ENCODE measurements at regions not wholly inside any gene's neighbourhood (a gene's known extent, or its start where the extent isn't known, plus 50 kb on each side); places are given as distances from the start of the nearest gene placed in this dataset.

GRCh38 chr2:4507661-4508060, 804.3 kb downstream of the DCDC2C start:
- no peak for DNase-seq (ENCODE audit: low read depth)
- TF ChIP-seq CTCF (IDR thresholded peaks at IDR 0.05; ENCODE audit: insufficient read depth, low read depth, low read length): no peak
- no peaks in the 10 kb centered on the region for H3K27me3 ChIP-seq (ENCODE audit: control insufficient read depth, insufficient read depth, low read length)
- H3K4me3 ChIP-seq (ENCODE audit: low read depth, low read length): no peak overlapping the region
- ChIA-PET POLR2A (no interaction called here), CTCF (no interaction called here)
- H3K36me3 ChIP-seq (ENCODE audit: control insufficient read depth, insufficient read depth, low read length): no peaks in the 10 kb centered on the region

- CTCF ChIA-PET: interaction anchor here (0.6 to 1.0 kb wide), 2 partner anchors 10 to 25 kb away, joined by 3 to 4 read pairs; no protein-coding TSS in a partner anchor
- Histone ChIP-seq H3K36me3 (ENCODE audit: control insufficient read depth, insufficient read depth, low read length) (no peaks in the 10 kb centered on the region), H3K27me3 (ENCODE audit: control insufficient read depth, insufficient read depth, low read length) (no peaks in the 10 kb centered on the region), H3K4me3 (ENCODE audit: low read depth, low read length) (no peak overlapping the region)
- no peak for TF ChIP-seq CTCF (IDR thresholded peaks at IDR 0.05; ENCODE audit: insufficient read depth, low read depth, low read length)
- DNase-seq (ENCODE audit: low read depth): no peak
- POLR2A ChIA-PET: no interaction called here
These were observed 812.7 kb downstream of the DCDC2C start for GRCh38 chr2:4515871-4516761.

GRCh38 chr2:4518596-4518995, 815.2 kb downstream of the DCDC2C start:
- ChIA-PET POLR2A (no interaction called here), CTCF (no interaction called here)
- no peak for TF ChIP-seq CTCF (IDR thresholded peaks at IDR 0.05; ENCODE audit: insufficient read depth, low read depth, low read length)
- DNase-seq (ENCODE audit: low read depth): no peak
- no peaks in the 10 kb centered on the region for H3K36me3 ChIP-seq (ENCODE audit: control insufficient read depth, insufficient read depth, low read length)
- no peaks in the 10 kb centered on the region for H3K27me3 ChIP-seq (ENCODE audit: control insufficient read depth, insufficient read depth, low read length)
- no peak overlapping the region for H3K4me3 ChIP-seq (ENCODE audit: low read depth, low read length)

- Histone ChIP-seq H3K36me3 (ENCODE audit: control insufficient read depth, insufficient read depth, low read length) (no peaks in the 10 kb centered on the region), H3K4me3 (ENCODE audit: low read depth, low read length) (no peak overlapping the region), H3K27me3 (ENCODE audit: control insufficient read depth, insufficient read depth, low read length) (no peaks in the 10 kb centered on the region)
- no peak for DNase-seq (ENCODE audit: low read depth)
- ChIA-PET POLR2A (no interaction called here), CTCF (no interaction called here)
- TF ChIP-seq CTCF (IDR thresholded peaks at IDR 0.05; ENCODE audit: insufficient read depth, low read depth, low read length): no peak
These were observed 819.4 kb downstream of the DCDC2C start for GRCh38 chr2:4522498-4523421.

GRCh38 chr2:4527416-4527815, 824.0 kb downstream of the DCDC2C start:
- Histone ChIP-seq H3K4me3 (ENCODE audit: low read depth, low read length) (no peak overlapping the region), H3K36me3 (ENCODE audit: control insufficient read depth, insufficient read depth, low read length) (no peaks in the 10 kb centered on the region), H3K27me3 (ENCODE audit: control insufficient read depth, insufficient read depth, low read length) (no peaks in the 10 kb centered on the region)
- ChIA-PET CTCF (no interaction called here), POLR2A (no interaction called here)
- no peak for DNase-seq (ENCODE audit: low read depth)
- no peak for TF ChIP-seq CTCF (IDR thresholded peaks at IDR 0.05; ENCODE audit: insufficient read depth, low read depth, low read length)

Measured in BJ (cell line).